ENCODE measurements at regions not wholly inside any gene's neighbourhood (a gene's known extent, or its start where the extent isn't known, plus 50 kb on each side); places are given as distances from the start of the nearest gene placed in this dataset.
"Not testable (repeated sequence)": the region's sequence is repeated elsewhere in the genome, so short reads cannot be mapped to it uniquely, and the experiment has no call there.

DNA sequence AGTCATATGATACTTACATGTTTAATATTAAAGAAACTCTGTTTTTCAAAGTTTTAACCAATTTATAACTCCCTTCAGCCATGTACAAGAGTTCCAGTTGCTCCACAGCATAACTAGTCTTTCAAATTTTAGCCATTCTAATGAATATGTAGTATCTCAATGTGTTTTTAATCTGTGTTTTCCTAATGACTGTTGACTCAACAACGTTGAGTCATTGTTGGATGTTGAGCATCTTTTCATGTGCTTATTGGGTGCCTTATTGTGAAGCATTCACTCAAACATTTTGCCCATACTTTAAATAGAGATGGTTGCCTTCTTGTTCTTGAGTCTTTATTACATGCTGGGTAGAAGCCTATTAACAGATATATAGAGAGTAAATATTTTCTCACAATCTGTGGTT is 240.2 kb upstream of the LYPLAL1 start:
- Histone ChIP-seq H3K4me3 (ENCODE audit: low read length) (no peak overlapping the region), H3K9me3 (ENCODE audit: low read length) (0 out of 2 replicates have a peak, but pooled peaks cover 6% of the 10 kb centered on the region), H3K9me2 (replicated peaks; ENCODE audit: low read length) (no peaks in the 10 kb centered on the region), H3K4me2 (ENCODE audit: low read length) (no peak overlapping the region), H3K4me1 (ENCODE audit: insufficient read depth, low read length) (peaks cover 11% of the 10 kb centered on the region), H4K20me1 (ENCODE audit: low read length) (no peaks in the 10 kb centered on the region), H2AFZ (ENCODE audit: low read length) (no peak overlapping the region), H3K9ac (ENCODE audit: low read length) (no peak overlapping the region), H3K36me3 (ENCODE audit: low read depth, low read length) (no peaks in the 10 kb centered on the region), H3K79me2 (ENCODE audit: low read length) (no peaks in the 10 kb centered on the region), H3K27me3 (ENCODE audit: low read length) (no peaks in the 10 kb centered on the region), H3F3A (ENCODE audit: low read length, unreplicated experiment) (peaks cover 4% of the 10 kb centered on the region), H3K27ac (ENCODE audit: low read length) (no peak overlapping the region)
- intact Hi-C loops (cut with micrococcal nuclease) = no loop called here
- CTCF ChIA-PET = no interaction called here
- no peak for TF ChIP-seq EZH2 (IDR thresholded peaks at IDR 0.05; ENCODE audit: low read length, unreplicated experiment)
- TF ChIP-seq EZH2phosphoT487 (IDR thresholded peaks at IDR 0.05; ENCODE audit: borderline replicate concordance, low read length) = no peak
- no peak for TF ChIP-seq CTCF (conservative IDR thresholded peaks at IDR 0.05; ENCODE audit: low read depth, low read length)
- DNase-seq (peak; percentile 52), ATAC-seq (peak; percentile 29; the same call in 1 of the 2 replicates)
- no TSS peak for BruUV-seq (replicated peaks)
- POLR2A ChIA-PET (ENCODE audit: unreplicated experiment) = no interaction called here

- H3K4me3 ChIP-seq (ENCODE audit: low read length); H4K20me1 ChIP-seq (ENCODE audit: low read length); H3K9me2 ChIP-seq (replicated peaks; ENCODE audit: low read length); H3K36me3 ChIP-seq (ENCODE audit: low read depth, low read length); ATAC-seq; H3K27ac ChIP-seq (ENCODE audit: low read length); H3K9me3 ChIP-seq (ENCODE audit: low read length); DNase-seq; CTCF ChIA-PET; H3F3A ChIP-seq (ENCODE audit: low read length, unreplicated experiment); POLR2A ChIA-PET (ENCODE audit: unreplicated experiment); BruUV-seq (replicated peaks); H3K9ac ChIP-seq (ENCODE audit: low read length); H2AFZ ChIP-seq (ENCODE audit: low read length); H3K27me3 ChIP-seq (ENCODE audit: low read length); H3K4me2 ChIP-seq (ENCODE audit: low read length); H3K79me2 ChIP-seq (ENCODE audit: low read length): not testable (repeated sequence)
- H3K4me1 ChIP-seq (ENCODE audit: insufficient read depth, low read length) = peaks cover 24% of the 10 kb centered on the region
- intact Hi-C loops (cut with micrococcal nuclease) = loop anchor here (5.0 kb wide), 1 partner anchor 588 kb away; the partner anchor contains the start of gene TGFB2
Measured at GRCh38 chr1:218935408-218935807, 238.3 kb upstream of the LYPLAL1 start.

DNA sequence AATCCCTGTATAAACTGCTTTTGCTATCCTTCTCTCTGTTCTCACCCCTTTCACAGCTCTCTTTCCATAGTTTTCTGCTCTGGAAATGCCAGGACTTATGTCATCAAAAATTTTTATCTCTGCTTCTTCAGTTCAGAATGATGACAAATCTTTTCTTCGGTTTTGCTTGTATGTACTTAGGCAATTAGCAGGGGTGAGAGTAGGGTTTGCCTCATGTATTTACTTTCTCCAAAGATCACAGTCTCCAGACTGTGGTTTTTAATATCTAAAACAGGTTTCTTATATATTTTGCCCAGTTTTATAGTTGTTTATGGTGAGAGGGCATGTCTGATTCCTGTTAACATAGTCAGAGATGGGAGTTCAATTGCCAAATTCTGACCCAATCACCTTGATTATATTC is 235.4 kb upstream of the LYPLAL1 start:
- Histone ChIP-seq H3K9ac (ENCODE audit: low read length) (no peak overlapping the region), H3K27ac (ENCODE audit: low read length) (peak overlapping the region; percentile 70), H3K4me1 (ENCODE audit: insufficient read depth, low read length) (peaks cover 24% of the 10 kb centered on the region), H3K4me2 (ENCODE audit: low read length) (peak overlapping the region; percentile 62), H3K79me2 (ENCODE audit: low read length) (no peaks in the 10 kb centered on the region), H3F3A (ENCODE audit: low read length, unreplicated experiment) (peaks cover 9% of the 10 kb centered on the region), H3K9me2 (replicated peaks; ENCODE audit: low read length) (no peaks in the 10 kb centered on the region), H3K9me3 (ENCODE audit: low read length) (0 out of 2 replicates have a peak, but pooled peaks cover 6% of the 10 kb centered on the region), H3K4me3 (ENCODE audit: low read length) (no peak overlapping the region), H2AFZ (ENCODE audit: low read length) (no peak overlapping the region), H3K36me3 (ENCODE audit: low read depth, low read length) (no peaks in the 10 kb centered on the region), H4K20me1 (ENCODE audit: low read length) (no peaks in the 10 kb centered on the region), H3K27me3 (ENCODE audit: low read length) (no peaks in the 10 kb centered on the region)
- no peak for TF ChIP-seq EZH2phosphoT487 (IDR thresholded peaks at IDR 0.05; ENCODE audit: borderline replicate concordance, low read length)
- no peak for TF ChIP-seq CTCF (conservative IDR thresholded peaks at IDR 0.05; ENCODE audit: low read depth, low read length)
- no peak for TF ChIP-seq EZH2 (IDR thresholded peaks at IDR 0.05; ENCODE audit: low read length, unreplicated experiment)
- no TSS peak for BruUV-seq (replicated peaks)
- ChIA-PET CTCF (no interaction called here), POLR2A (ENCODE audit: unreplicated experiment) (no interaction called here)
- intact Hi-C loops (cut with micrococcal nuclease) = loop anchor here (2.0 to 5.0 kb wide), 5 partner anchors 43 to 591 kb away; partner anchors contain the start of gene TGFB2
- peak; percentile 72 for ATAC-seq
- peak; percentile 83 for DNase-seq
